ENCODE measurements at regions not wholly inside any gene's neighbourhood (a gene's known extent, or its start where the extent isn't known, plus 50 kb on each side); places are given as distances from the start of the nearest gene placed in this dataset.

GRCh38 chr15:93243573-93243972, 154.6 kb upstream of the RGMA start:
- TF ChIP-seq CTCF (IDR thresholded peaks at IDR 0.05; ENCODE audit: borderline replicate concordance, extremely low read depth, low read length, poor library complexity, severe bottlenecking) (no peak), EZH2 (IDR thresholded peaks at IDR 0.05; ENCODE audit: borderline replicate concordance, low read depth, low read length, severe bottlenecking) (no peak)
